ENCODE measurements at regions not wholly inside any gene's neighbourhood (a gene's known extent, or its start where the extent isn't known, plus 50 kb on each side); places are given as distances from the start of the nearest gene placed in this dataset.
"Not testable (repeated sequence)": the region's sequence is repeated elsewhere in the genome, so short reads cannot be mapped to it uniquely, and the experiment has no call there.

GRCh38 chr2:76154981-76155380 lies 444.3 kb upstream of the GCFC2 start:
- Mint-ChIP-seq H3K36me3 (no peaks in the 10 kb centered on the region), H3K27me3 (no peaks in the 10 kb centered on the region), H3K27ac (no peak overlapping the region), H3K4me3 (no peak overlapping the region), H3K9me3 (no peaks in the 10 kb centered on the region), H3K4me1 (ENCODE audit: unreplicated experiment) (peaks cover 9% of the 10 kb centered on the region)
- DNase-seq (ENCODE audit: extremely low spot score, unreplicated experiment) = no peak
- no peak for TF ChIP-seq CTCF (conservative IDR thresholded peaks at IDR 0.05)

GRCh38 chr2:76149846-76150245 lies 439.1 kb upstream of the GCFC2 start:
- Mint-ChIP-seq H3K9me3 (no peaks in the 10 kb centered on the region), H3K36me3 (no peaks in the 10 kb centered on the region), H3K27ac (no peak overlapping the region), H3K4me3 (no peak overlapping the region), H3K4me1 (ENCODE audit: unreplicated experiment) (no peaks in the 10 kb centered on the region), H3K27me3 (no peaks in the 10 kb centered on the region)
- TF ChIP-seq CTCF (conservative IDR thresholded peaks at IDR 0.05) = no peak
- DNase-seq (ENCODE audit: extremely low spot score, unreplicated experiment) = no peak

- not testable (repeated sequence) for H3K27me3 Mint-ChIP-seq; H3K36me3 Mint-ChIP-seq; H3K27ac Mint-ChIP-seq; H3K4me3 Mint-ChIP-seq; H3K9me3 Mint-ChIP-seq; H3K4me1 Mint-ChIP-seq (ENCODE audit: unreplicated experiment); DNase-seq (ENCODE audit: extremely low spot score, unreplicated experiment)
Observed at GRCh38 chr2:76139303-76139702, 428.6 kb upstream of the GCFC2 start.

- TF ChIP-seq CTCF (conservative IDR thresholded peaks at IDR 0.05) = no peak
- no peak overlapping the region for H3K4me3 Mint-ChIP-seq
- no peaks in the 10 kb centered on the region for H3K27me3 Mint-ChIP-seq
- H3K9me3 Mint-ChIP-seq = no peaks in the 10 kb centered on the region
- H3K27ac Mint-ChIP-seq = no peak overlapping the region
- H3K36me3 Mint-ChIP-seq = no peaks in the 10 kb centered on the region
- H3K4me1 Mint-ChIP-seq (ENCODE audit: unreplicated experiment) = no peaks in the 10 kb centered on the region
- DNase-seq (ENCODE audit: extremely low spot score, unreplicated experiment) = no peak
Observed at GRCh38 chr2:76128622-76129021, 417.9 kb upstream of the GCFC2 start.

- Mint-ChIP-seq H3K4me3 (no peak overlapping the region), H3K4me1 (ENCODE audit: unreplicated experiment) (no peaks in the 10 kb centered on the region), H3K27ac (no peak overlapping the region), H3K36me3 (no peaks in the 10 kb centered on the region), H3K27me3 (no peaks in the 10 kb centered on the region), H3K9me3 (no peaks in the 10 kb centered on the region)
- no peak for DNase-seq (ENCODE audit: extremely low spot score, unreplicated experiment)
- no peak for TF ChIP-seq CTCF (conservative IDR thresholded peaks at IDR 0.05)
Observed at GRCh38 chr2:76120176-76120575, 409.5 kb upstream of the GCFC2 start.

- H3K4me3 Mint-ChIP-seq = no peak overlapping the region
- no peak for DNase-seq (ENCODE audit: extremely low spot score, unreplicated experiment)
- H3K4me1 Mint-ChIP-seq (ENCODE audit: unreplicated experiment) = no peaks in the 10 kb centered on the region
- H3K9me3 Mint-ChIP-seq = no peaks in the 10 kb centered on the region
- no peaks in the 10 kb centered on the region for H3K27me3 Mint-ChIP-seq
- H3K27ac Mint-ChIP-seq = no peak overlapping the region
- TF ChIP-seq CTCF (conservative IDR thresholded peaks at IDR 0.05) = no peak
- no peaks in the 10 kb centered on the region for H3K36me3 Mint-ChIP-seq
Observed at GRCh38 chr2:76089683-76090082, 379.0 kb upstream of the GCFC2 start.

All from type B pancreatic cell (in vitro differentiated cells).